ENCODE measurements at regions not wholly inside any gene's neighbourhood (a gene's known extent, or its start where the extent isn't known, plus 50 kb on each side); places are given as distances from the start of the nearest gene placed in this dataset.

- no peak for DNase-seq
Observed at GRCh38 chr17:17419166-17419565, 57.6 kb upstream of the MED9 start.

- no peak for DNase-seq
Observed at GRCh38 chr17:17419631-17420030, 57.2 kb upstream of the MED9 start.

- no peak for DNase-seq
Observed at GRCh38 chr17:17420082-17420481, 56.7 kb upstream of the MED9 start.

GRCh38 chr17:17420561-17421269, 56.1 kb upstream of the MED9 start:
- no peak for DNase-seq

- DNase-seq: no peak
Observed at GRCh38 chr17:17421346-17422216, 55.2 kb upstream of the MED9 start.

- DNase-seq: no peak
Observed at GRCh38 chr17:17422217-17422610, 54.6 kb upstream of the MED9 start.

- DNase-seq: no peak
Observed at GRCh38 chr17:17422641-17423040, 54.2 kb upstream of the MED9 start.

GRCh38 chr17:17423656-17424055, 53.1 kb upstream of the MED9 start:
- DNase-seq: no peak

GRCh38 chr17:17424552-17424951, 52.2 kb upstream of the MED9 start:
- DNase-seq: no peak

- DNase-seq: no peak
Observed at GRCh38 chr17:17425005-17425404, 51.8 kb upstream of the MED9 start.

GRCh38 chr17:17425591-17425990, 51.2 kb upstream of the MED9 start:
- DNase-seq: no peak

- DNase-seq: no peak
Observed at GRCh38 chr17:17426184-17426583, 50.6 kb upstream of the MED9 start.

Data from activated naive CD4-positive, alpha-beta T cell treated with Interleukin-2 at 50 U/mL for 16 hours (primary cell).